ENCODE measurements at regions not wholly inside any gene's neighbourhood (a gene's known extent, or its start where the extent isn't known, plus 50 kb on each side); places are given as distances from the start of the nearest gene placed in this dataset.

GRCh38 chr11:45341372-45341771, 55.2 kb upstream of the SYT13 start:
- Histone ChIP-seq H3K4me3 (no peak overlapping the region), H3K27ac (no peak overlapping the region), H3K9me3 (no peaks in the 10 kb centered on the region), H3K27me3 (peaks cover 0 to 10% (median 0%) of the 10 kb centered on the region in 3 donors), H3K36me3 (no peaks in the 10 kb centered on the region), H3K4me1 (peaks cover 0 to 11% (median 8%) of the 10 kb centered on the region in 4 donors)
- intact Hi-C loops (cut with DNase I; ENCODE audit: low total_unique reads), result no loop called here
- TF ChIP-seq POLR2A (IDR thresholded peaks at IDR 0.05) (no peak), EP300 (IDR thresholded peaks at IDR 0.05) (no peak), CTCF (IDR thresholded peaks at IDR 0.05) (no peak), POLR2AphosphoS5 (IDR thresholded peaks at IDR 0.05) (no peak)
- DNase-seq, result peak in 1 of 2 donors; percentile 30
- WGBS, 5 donors, result 62 to 80% (median 74%) methylated on average over 7 of the region's 7 CpGs

GRCh38 chr11:45339729-45340519, 53.8 kb upstream of the SYT13 start:
- TF ChIP-seq POLR2A (IDR thresholded peaks at IDR 0.05) (no peak), POLR2AphosphoS5 (IDR thresholded peaks at IDR 0.05) (peak in 1 of 3 donors; percentile 64), CTCF (IDR thresholded peaks at IDR 0.05) (peak in 5 of 7 experiments; percentile 87 to 94 (median 92))
- H3K27ac ChIP-seq, result no peak overlapping the region
- intact Hi-C loops (cut with DNase I; ENCODE audit: low total_unique reads), result no loop called here
- 11 to 15% (median 13%) methylated on average over 24 to 26 of the region's 26 CpGs for WGBS, 5 donors
- no peaks in the 10 kb centered on the region for H3K9me3 ChIP-seq
- H3K4me3 ChIP-seq, result peak overlapping the region in 3 of 4 donors; percentile 7 to 36 (median 16)
- H3K36me3 ChIP-seq, result no peaks in the 10 kb centered on the region
- peak; percentile 95 to 97 for DNase-seq
- H3K27me3 ChIP-seq, result peaks cover 0 to 10% (median 0%) of the 10 kb centered on the region in 3 donors
- peaks cover 0 to 11% (median 8%) of the 10 kb centered on the region in 4 donors for H3K4me1 ChIP-seq

GRCh38 chr11:45337583-45338360, 51.6 kb upstream of the SYT13 start:
- WGBS, 5 donors, result 82 to 92% (median 86%) methylated on average over 10 of the region's 10 CpGs
- H3K36me3 ChIP-seq, result no peaks in the 10 kb centered on the region
- H3K4me1 ChIP-seq, result peaks cover 4 to 21% (median 12%) of the 10 kb centered on the region in 4 donors
- peaks cover 0 to 7% (median 0%) of the 10 kb centered on the region in 3 donors for H3K27me3 ChIP-seq
- H3K9me3 ChIP-seq, result no peaks in the 10 kb centered on the region
- intact Hi-C loops (cut with DNase I; ENCODE audit: low total_unique reads), result no loop called here
- H3K27ac ChIP-seq, result no peak overlapping the region
- H3K4me3 ChIP-seq, result no peak overlapping the region
- TF ChIP-seq EP300 (IDR thresholded peaks at IDR 0.05) (no peak), CTCF (IDR thresholded peaks at IDR 0.05) (no peak), POLR2AphosphoS5 (IDR thresholded peaks at IDR 0.05) (no peak), POLR2A (IDR thresholded peaks at IDR 0.05) (no peak)
- no peak for DNase-seq

GRCh38 chr11:45336136-45336535, 50.0 kb upstream of the SYT13 start:
- Histone ChIP-seq H3K4me3 (no peak overlapping the region), H3K36me3 (no peaks in the 10 kb centered on the region), H3K4me1 (peaks cover 8 to 27% (median 20%) of the 10 kb centered on the region in 4 donors), H3K27ac (no peak overlapping the region), H3K27me3 (no peaks in the 10 kb centered on the region), H3K9me3 (no peaks in the 10 kb centered on the region)
- no peak for TF ChIP-seq CTCF (IDR thresholded peaks at IDR 0.05)
- no peak for TF ChIP-seq EP300 (IDR thresholded peaks at IDR 0.05)
- no peak for TF ChIP-seq POLR2AphosphoS5 (IDR thresholded peaks at IDR 0.05)
- TF ChIP-seq POLR2A (IDR thresholded peaks at IDR 0.05), result no peak
- WGBS, 5 donors, result 80 to 90% (median 85%) methylated on average over 4 of the region's 4 CpGs
- DNase-seq, result no peak
- intact Hi-C loops (cut with DNase I; ENCODE audit: low total_unique reads), result no loop called here

All from stomach (tissue), 8 donors.